ENCODE measurements at regions not wholly inside any gene's neighbourhood (a gene's known extent, or its start where the extent isn't known, plus 50 kb on each side); places are given as distances from the start of the nearest gene placed in this dataset.

- TF ChIP-seq CTCF (conservative IDR thresholded peaks at IDR 0.05; ENCODE audit: low read length) (no peak), EZH2phosphoT487 (IDR thresholded peaks at IDR 0.05; ENCODE audit: borderline replicate concordance, low read depth, low read length) (no peak)
These were observed 263.2 kb upstream of the NFIA start for GRCh38 chr1:60818969-60819701.

Data from OCI-LY7 (cell line).